Gastrocnemius medialis (tissue), 4 donors: ENCODE measurements at regions not wholly inside any gene's neighbourhood (a gene's known extent, or its start where the extent isn't known, plus 50 kb on each side); places are given as distances from the start of the nearest gene placed in this dataset.
A peak's percentile ranks its signal among the peaks of the same experiment; 100 is the strongest.
"Not testable (repeated sequence)": the region's sequence is repeated elsewhere in the genome, so short reads cannot be mapped to it uniquely, and the experiment has no call there.

Source experiments
- ATAC-seq, 2 donors: fragments of 150-250 bp; one replicate each; pipeline ENCODE4 v1.9.1; 2016
- DNase-seq, 2 donors: peaks; one replicate each; pipeline ENCODE4 v3.0.0-alpha.2; 2019
- H3K27ac ChIP-seq, 4 donors: fragments of 200-600 bp; sonication (generic); 1 replicate in 1 of 4; 2 replicates in 3 of 4; pipeline ENCODE4 v1.5.1; 2016 to 2018; ENCODE audit warnings: mild to moderate bottlenecking in 2 of 4, moderate library complexity in 1 of 4
- H3K27me3 ChIP-seq, 3 donors: fragments of 200-600 bp; sonication (generic) in 2 of 3; 1 replicate in 1 of 3; 2 replicates in 2 of 3; pipeline versions ENCODE4 v1.5.1 to v1.6.0; 2016 to 2019; ENCODE audit warnings: mild to moderate bottlenecking in 1 of 3, moderate library complexity in 1 of 3
- H3K36me3 ChIP-seq, 2 donors: fragments of 200-600 bp; sonication (generic) in 1 of 2; one replicate each; pipeline ENCODE4 v1.5.1; 2017 to 2018
- H3K4me1 ChIP-seq, 2 donors: fragments of 200-600 bp; sonication (generic) in 1 of 2; one replicate each; pipeline ENCODE4 v1.5.1; 2016 to 2017; ENCODE audit warnings: mild to moderate bottlenecking in 2 of 2
- H3K4me3 ChIP-seq, 4 donors: fragments of 200-600 bp; sonication (generic) in 3 of 4; 1 replicate in 1 of 4; 2 replicates in 3 of 4; pipeline ENCODE4 v1.5.1; 2016 to 2019; ENCODE audit warnings: mild to moderate bottlenecking in 2 of 4
- H3K9me3 ChIP-seq, 3 donors: fragments of 200-600 bp; sonication (generic) in 2 of 3; 1 replicate in 1 of 3; 2 replicates in 2 of 3; pipeline ENCODE4 v1.5.1; 2016 to 2019
- POLR2A ChIP-seq, 2 donors: fragments of 450-650 bp; IDR thresholded peaks; one replicate each; pipeline ENCODE4 v1.6.1; 2017; ENCODE audit warnings: antibody characterized with exemption in 2 of 2, mild to moderate bottlenecking in 2 of 2, moderate library complexity in 2 of 2
- in situ Hi-C, 4 donors: fragments of 200-750 bp; cut with MboI; loops; one replicate each; pipeline versions ENCODE4 v1.15.0 to v1.8.0; 2017; ENCODE audit warnings: low sequenced_read_pairs in 4 of 4
- intact Hi-C: fragments of 100-400 bp; cut with DNase I; formaldehyde crosslinking; loops from one replicate; pipeline ENCODE4 v1.15.1; 2023; ENCODE audit warnings: low total_unique reads
- TF ChIP-seq, protein P1 (sequence below), 5 experiments: fragments of 450-650 bp in 3 of 5; fragments of 200-600 bp in 2 of 5; sonication (generic) in 2 of 5; IDR thresholded peaks in 4 of 5; conservative IDR thresholded peaks in 1 of 5; 1 replicate in 4 of 5; 2 replicates in 1 of 5; pipeline ENCODE4 v1.5.1; 2016 to 2019; ENCODE audit warnings: antibody characterized with exemption in 5 of 5, mild to moderate bottlenecking in 3 of 5, moderate library complexity in 3 of 5

DNA sequence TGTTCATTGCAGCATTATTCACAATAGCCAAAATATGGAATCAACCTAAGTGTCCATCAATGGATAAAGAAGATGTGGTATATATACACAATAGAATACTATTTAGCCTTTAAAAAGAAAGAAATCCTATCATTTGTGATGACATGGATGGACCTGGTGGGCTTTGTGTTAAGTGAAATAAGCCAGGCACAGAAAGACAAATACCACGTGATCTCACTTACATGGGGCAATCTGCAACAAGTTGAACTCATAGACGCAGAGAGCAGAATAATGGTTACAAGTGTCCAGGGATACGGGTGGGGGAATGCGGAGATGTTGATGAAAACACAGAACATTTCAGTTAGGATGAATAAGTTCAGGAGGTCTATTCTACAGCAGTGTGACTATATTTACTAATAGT is 66.4 kb upstream of the ALDH1B1 start:
- Histone ChIP-seq H3K36me3 (no peaks in the 10 kb centered on the region), H3K4me3 (no peak overlapping the region), H3K27me3 (no peaks in the 10 kb centered on the region), H3K4me1 (no peaks in the 10 kb centered on the region), H3K9me3 (no peaks in the 10 kb centered on the region), H3K27ac (no peak overlapping the region)
- DNase-seq (no peak), ATAC-seq (no peak)
- in situ Hi-C loops (no loop called here), intact Hi-C loops (no loop called here)
- TF ChIP-seq POLR2A (IDR thresholded peaks at IDR 0.05): no peak
- TF ChIP-seq, protein P1, sequence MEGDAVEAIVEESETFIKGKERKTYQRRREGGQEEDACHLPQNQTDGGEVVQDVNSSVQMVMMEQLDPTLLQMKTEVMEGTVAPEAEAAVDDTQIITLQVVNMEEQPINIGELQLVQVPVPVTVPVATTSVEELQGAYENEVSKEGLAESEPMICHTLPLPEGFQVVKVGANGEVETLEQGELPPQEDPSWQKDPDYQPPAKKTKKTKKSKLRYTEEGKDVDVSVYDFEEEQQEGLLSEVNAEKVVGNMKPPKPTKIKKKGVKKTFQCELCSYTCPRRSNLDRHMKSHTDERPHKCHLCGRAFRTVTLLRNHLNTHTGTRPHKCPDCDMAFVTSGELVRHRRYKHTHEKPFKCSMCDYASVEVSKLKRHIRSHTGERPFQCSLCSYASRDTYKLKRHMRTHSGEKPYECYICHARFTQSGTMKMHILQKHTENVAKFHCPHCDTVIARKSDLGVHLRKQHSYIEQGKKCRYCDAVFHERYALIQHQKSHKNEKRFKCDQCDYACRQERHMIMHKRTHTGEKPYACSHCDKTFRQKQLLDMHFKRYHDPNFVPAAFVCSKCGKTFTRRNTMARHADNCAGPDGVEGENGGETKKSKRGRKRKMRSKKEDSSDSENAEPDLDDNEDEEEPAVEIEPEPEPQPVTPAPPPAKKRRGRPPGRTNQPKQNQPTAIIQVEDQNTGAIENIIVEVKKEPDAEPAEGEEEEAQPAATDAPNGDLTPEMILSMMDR (IDR thresholded peaks at IDR 0.05 in 4 of 5, conservative IDR thresholded peaks at IDR 0.05 in 1 of 5): no peak

DNA sequence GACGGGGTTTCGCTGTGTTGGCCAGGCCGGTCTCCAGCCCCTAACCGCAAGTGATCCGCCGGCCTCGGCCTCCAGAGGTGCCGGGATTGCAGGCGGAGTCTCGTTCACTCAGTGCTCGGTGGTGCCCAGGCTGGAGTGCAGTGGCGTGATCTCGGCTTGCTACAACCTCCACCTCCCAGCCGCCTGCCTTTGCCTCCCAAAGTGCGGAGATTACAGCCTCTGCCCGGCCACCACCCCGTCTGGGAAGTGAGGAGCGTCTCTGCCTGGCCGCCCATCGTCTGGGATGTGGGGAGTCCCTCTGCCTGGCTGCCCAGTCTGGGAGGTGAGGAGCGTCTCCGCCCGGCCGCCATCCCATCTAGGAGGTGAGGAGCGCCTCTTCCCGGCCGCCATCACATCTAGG is 68.3 kb upstream of the ALDH1B1 start:
- DNase-seq, in situ Hi-C loops, H3K27me3 ChIP-seq, H3K4me1 ChIP-seq, H3K9me3 ChIP-seq, ATAC-seq, H3K4me3 ChIP-seq, H3K36me3 ChIP-seq, intact Hi-C loops, H3K27ac ChIP-seq: not testable (repeated sequence)

DNA sequence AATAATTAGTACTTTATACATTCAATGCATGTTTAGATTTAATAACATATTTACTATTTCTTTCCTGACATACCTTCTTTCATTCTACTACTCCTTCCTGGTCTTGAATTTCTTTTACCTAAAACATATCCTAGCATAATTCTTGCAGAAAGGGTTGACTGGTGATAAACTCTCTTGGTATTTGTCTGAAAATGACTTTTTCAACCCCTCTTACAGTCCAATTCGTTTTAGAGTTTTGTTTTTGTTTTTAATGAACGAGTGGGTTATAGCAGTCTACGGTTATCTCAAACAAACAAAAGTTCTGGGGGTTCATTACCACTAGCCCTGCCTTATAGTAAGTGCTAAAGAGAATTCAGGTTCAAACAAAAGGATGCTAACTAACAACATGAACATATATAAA is 69.6 kb upstream of the ALDH1B1 start:
- no peak for ATAC-seq
- Histone ChIP-seq H3K36me3 (no peaks in the 10 kb centered on the region), H3K27ac (no peak overlapping the region), H3K4me3 (no peak overlapping the region), H3K4me1 (no peaks in the 10 kb centered on the region), H3K27me3 (no peaks in the 10 kb centered on the region), H3K9me3 (no peaks in the 10 kb centered on the region)
- no peak for DNase-seq
- in situ Hi-C loops (no loop called here), intact Hi-C loops (no loop called here)
- TF ChIP-seq, protein P1 (IDR thresholded peaks at IDR 0.05 in 4 of 5, conservative IDR thresholded peaks at IDR 0.05 in 1 of 5): no peak
- TF ChIP-seq POLR2A (IDR thresholded peaks at IDR 0.05): no peak

DNA sequence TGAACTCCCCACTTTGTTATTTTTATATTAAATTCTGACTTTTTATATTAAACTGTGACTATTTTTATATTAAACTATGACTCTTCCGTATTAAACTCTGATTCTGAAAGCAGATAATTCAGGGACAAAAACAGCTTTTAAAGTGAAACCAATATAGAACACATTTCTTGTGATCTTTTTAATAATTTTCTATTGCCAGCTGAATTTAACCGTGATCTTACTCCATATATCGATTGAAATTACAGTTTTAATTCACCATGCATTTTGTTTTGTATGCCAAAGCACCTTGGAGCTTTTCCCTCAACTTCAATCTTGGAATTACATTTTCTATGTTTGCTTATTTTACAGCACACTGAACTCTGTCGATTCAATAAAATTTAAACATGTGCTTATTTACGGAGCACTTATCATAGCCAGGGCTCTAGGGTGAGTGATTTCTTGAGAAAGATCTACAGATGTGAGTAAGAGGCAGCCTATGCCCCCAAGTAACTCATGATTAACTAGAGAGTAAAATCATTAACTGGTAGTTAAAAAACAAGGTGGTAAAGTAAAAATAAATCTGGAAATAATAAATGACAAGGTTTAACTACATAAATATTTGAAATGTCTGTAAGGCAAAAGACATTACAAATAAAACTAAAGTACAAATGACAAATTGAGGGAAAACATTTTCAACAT is 72.9 kb upstream of the ALDH1B1 start:
- Histone ChIP-seq H3K4me1 (no peaks in the 10 kb centered on the region), H3K27me3 (no peaks in the 10 kb centered on the region), H3K27ac (no peak overlapping the region), H3K4me3 (peak overlapping the region in 1 of 4 donors; percentile 1), H3K36me3 (no peaks in the 10 kb centered on the region), H3K9me3 (no peaks in the 10 kb centered on the region)
- ATAC-seq (no peak), DNase-seq (no peak)
- TF ChIP-seq, protein P1 (IDR thresholded peaks at IDR 0.05 in 4 of 5, conservative IDR thresholded peaks at IDR 0.05 in 1 of 5): no peak
- no peak for TF ChIP-seq POLR2A (IDR thresholded peaks at IDR 0.05)
- in situ Hi-C loops (no loop called here), intact Hi-C loops (no loop called here)

DNA sequence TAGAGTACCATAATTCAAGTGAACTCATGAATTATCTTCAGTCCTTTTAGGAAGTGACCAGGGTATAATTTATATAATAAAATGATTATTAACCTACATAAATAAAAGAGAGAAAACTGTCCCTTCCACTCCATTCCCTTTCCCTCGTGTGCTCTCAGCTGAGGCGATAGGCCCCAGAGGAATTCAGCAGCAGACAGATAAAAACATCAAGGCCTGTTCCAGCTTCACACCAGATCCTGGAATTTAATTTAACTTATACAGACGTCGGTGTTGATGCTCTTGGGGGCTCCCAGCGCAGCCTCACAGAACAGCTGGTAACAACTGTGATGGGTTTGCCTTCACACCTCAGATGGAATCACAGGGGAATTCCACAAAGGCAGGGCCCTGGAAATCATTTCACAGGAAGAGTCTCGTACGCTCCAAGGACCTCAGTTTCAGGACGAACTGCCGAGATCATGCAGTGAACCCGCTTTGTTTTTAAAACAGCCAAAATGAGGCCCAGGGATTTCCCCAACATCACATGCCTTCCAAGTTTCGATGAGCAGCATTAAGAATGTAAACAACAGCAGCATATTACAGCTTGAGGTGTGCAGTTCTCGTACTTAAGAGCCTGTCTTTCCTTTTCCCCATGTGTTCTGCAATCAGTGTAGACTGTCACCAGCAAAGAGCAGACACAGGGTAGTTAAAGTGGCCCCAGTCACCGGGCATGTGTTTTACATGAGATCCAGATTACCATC is 73.6 kb upstream of the ALDH1B1 start:
- no peak overlapping the region for H3K27ac ChIP-seq
- intact Hi-C loops (no loop called here), in situ Hi-C loops (no loop called here)
- H3K36me3 ChIP-seq: no peaks in the 10 kb centered on the region
- H3K4me1 ChIP-seq: no peaks in the 10 kb centered on the region
- peaks cover 0 to 5% (median 0%) of the 10 kb centered on the region in 3 donors for H3K27me3 ChIP-seq
- ATAC-seq (no peak), DNase-seq (no peak)
- peak overlapping the region in 1 of 4 donors; percentile 1 for H3K4me3 ChIP-seq
- no peaks in the 10 kb centered on the region for H3K9me3 ChIP-seq
- TF ChIP-seq, protein P1 (IDR thresholded peaks at IDR 0.05 in 4 of 5, conservative IDR thresholded peaks at IDR 0.05 in 1 of 5): no peak
- TF ChIP-seq POLR2A (IDR thresholded peaks at IDR 0.05): no peak
